WTC11 (cell line): ENCODE measurements at regions not wholly inside any gene's neighbourhood (a gene's known extent, or its start where the extent isn't known, plus 50 kb on each side); places are given as distances from the start of the nearest gene placed in this dataset.

Experiments used
- ATAC-seq: fragments of 200-7000 bp; cut with Tn5 transposase; 2 replicates; pipeline ENCODE4 v1.10.0; 2021; ENCODE audit warnings: mild to moderate bottlenecking, moderate library complexity
- CTCF ChIA-PET: fragments of 300-600 bp; sonication (Branson Sonifier 250); formaldehyde crosslinking; loops from one replicate; lab custom pipeline; 2021; ENCODE audit warnings: antibody characterized with exemption; lab: Charles Lee
- POLR2A ChIA-PET: fragments of 350-600 bp; sonication (Branson Sonifier 250); formaldehyde crosslinking; loops from one replicate; lab custom pipeline; 2021; ENCODE audit warnings: antibody characterized with exemption; lab: Charles Lee
- DNase-seq: peaks from one replicate; pipeline ENCODE4 v3.0.0; 2021; ENCODE audit warnings: low spot score
- H3K27ac Mint-ChIP-seq: 2 replicates; pipeline ENCODE4 v1.8.0; 2021; ENCODE audit warnings: mixed read lengths
- H3K27me3 Mint-ChIP-seq: 2 replicates; pipeline ENCODE4 v1.8.0; 2021; ENCODE audit warnings: low read depth, mild to moderate bottlenecking, moderate library complexity, mixed read lengths
- H3K36me3 Mint-ChIP-seq: 2 replicates; pipeline ENCODE4 v1.8.0; 2021; ENCODE audit warnings: mixed read lengths
- H3K4me1 Mint-ChIP-seq: 2 replicates; pipeline ENCODE4 v1.8.0; 2022; ENCODE audit warnings: mixed read lengths
- H3K4me3 Mint-ChIP-seq: 2 replicates; pipeline ENCODE4 v1.8.0; 2021; ENCODE audit warnings: mild to moderate bottlenecking, moderate library complexity, mixed read lengths
- H3K9me3 Mint-ChIP-seq: 2 replicates; pipeline ENCODE4 v1.8.0; 2021; ENCODE audit warnings: mixed read lengths
- ETV6 ChIP-seq: sonication (generic); formaldehyde crosslinking; IDR thresholded peaks from 2 replicates; pipeline ENCODE4 v1.8.1; 2022; ENCODE audit warnings: mild to moderate bottlenecking, missing genetic modification reagents
- GABPB1 ChIP-seq: sonication (generic); formaldehyde crosslinking; IDR thresholded peaks from 2 replicates; pipeline ENCODE4 v1.8.1; 2023; ENCODE audit warnings: mild to moderate bottlenecking, missing genetic modification reagents
- NFATC4 ChIP-seq: fragments of 250-450 bp; sonication (Bioruptor Pico); IDR thresholded peaks from 2 replicates; pipeline ENCODE4 v1.9.0; 2021; ENCODE audit warnings: mild to moderate bottlenecking
- NFE2L1 ChIP-seq: sonication (generic); formaldehyde crosslinking; IDR thresholded peaks from 2 replicates; pipeline ENCODE4 v1.8.1; 2023; ENCODE audit warnings: missing genetic modification reagents
- NR1H2 ChIP-seq: sonication (generic); formaldehyde crosslinking; IDR thresholded peaks from 2 replicates; pipeline ENCODE4 v1.9.0; 2021; ENCODE audit warnings: mild to moderate bottlenecking, moderate library complexity, missing genetic modification reagents
- RELA ChIP-seq: sonication (generic); formaldehyde crosslinking; IDR thresholded peaks from 2 replicates; pipeline ENCODE4 v1.8.1; 2022; ENCODE audit warnings: missing genetic modification reagents, mild to moderate bottlenecking, borderline replicate concordance
- RORB ChIP-seq: fragments of 250-450 bp; sonication (Bioruptor Pico); IDR thresholded peaks from 2 replicates; pipeline ENCODE4 v1.9.0; 2021; ENCODE audit warnings: mild to moderate bottlenecking
- TP53 ChIP-seq: sonication (generic); formaldehyde crosslinking; IDR thresholded peaks from 2 replicates; pipeline ENCODE4 v1.8.1; 2023; ENCODE audit warnings: mild to moderate bottlenecking, missing genetic modification reagents
- ZNF121 ChIP-seq: sonication (generic); formaldehyde crosslinking; IDR thresholded peaks from 2 replicates; pipeline ENCODE4 v1.8.0; 2023; ENCODE audit warnings: missing genetic modification reagents
- ZNF396 ChIP-seq: fragments of 250-450 bp; sonication (Bioruptor Pico); IDR thresholded peaks from 2 replicates; pipeline ENCODE4 v1.8.0; 2021; ENCODE audit warnings: mild to moderate bottlenecking, moderate library complexity, borderline replicate concordance
- TF ChIP-seq, protein P1 (sequence below): fragments of 250-450 bp; sonication (Bioruptor Pico); conservative IDR thresholded peaks from 2 replicates; pipeline ENCODE4 v1.9.0; 2021; ENCODE audit warnings: mild to moderate bottlenecking
- TF ChIP-seq, protein P2 (sequence below): sonication (generic); formaldehyde crosslinking; IDR thresholded peaks from 2 replicates; pipeline ENCODE4 v1.8.0; 2022; ENCODE audit warnings: mild to moderate bottlenecking, missing genetic modification reagents
- TF ChIP-seq, protein P3 (sequence below): fragments of 250-450 bp; sonication (Bioruptor Pico); IDR thresholded peaks from 2 replicates; pipeline ENCODE4 v2.1.2; 2022; ENCODE audit warnings: mild to moderate bottlenecking, moderate library complexity
- TF ChIP-seq, protein P4 (sequence below): fragments of 250-450 bp; sonication (Bioruptor Pico); IDR thresholded peaks from 2 replicates; pipeline ENCODE4 v1.9.0; 2021; ENCODE audit warnings: mild to moderate bottlenecking
- TF ChIP-seq, protein P5 (sequence below): fragments of 250-450 bp; sonication (Bioruptor Pico); IDR thresholded peaks from 2 replicates; pipeline ENCODE4 v1.8.0; 2021; ENCODE audit warnings: mild to moderate bottlenecking
- TF ChIP-seq, protein P6 (sequence below): sonication (generic); formaldehyde crosslinking; conservative IDR thresholded peaks from 2 replicates; pipeline ENCODE4 v1.8.1; 2022; ENCODE audit warnings: mild to moderate bottlenecking, missing genetic modification reagents
- TF ChIP-seq, protein P7 (sequence below): fragments of 200-600 bp; IDR thresholded peaks from 2 replicates; pipeline ENCODE4 v1.8.0; 2022; ENCODE audit warnings: antibody characterized with exemption
- TF ChIP-seq, protein P8 (sequence below): sonication (generic); formaldehyde crosslinking; IDR thresholded peaks from 2 replicates; pipeline ENCODE4 v1.8.1; 2023; ENCODE audit warnings: mild to moderate bottlenecking, missing genetic modification reagents
- TF ChIP-seq, protein P9 (sequence below): sonication (generic); formaldehyde crosslinking; IDR thresholded peaks from 2 replicates; pipeline ENCODE4 v1.8.1; 2023; ENCODE audit warnings: mild to moderate bottlenecking, missing genetic modification reagents, moderate library complexity

DNA sequence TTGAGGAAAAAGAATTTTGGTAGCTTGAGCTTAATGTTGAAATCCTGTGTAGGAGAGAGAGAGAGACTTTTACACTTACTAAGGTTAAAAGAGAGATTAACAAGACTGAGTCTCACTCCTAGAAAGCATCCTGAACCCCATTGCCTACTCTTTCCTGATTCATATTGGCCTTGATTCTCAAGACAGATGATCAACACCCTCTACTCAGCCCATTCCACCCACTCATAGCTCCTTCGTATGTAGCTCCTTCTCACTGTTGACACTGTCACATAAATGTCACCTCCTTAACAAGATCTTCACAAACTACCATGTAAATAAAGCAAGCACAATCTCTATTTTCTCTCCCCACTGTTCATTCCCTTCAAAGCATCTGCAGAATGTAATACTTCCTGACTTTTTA lies 574.6 kb upstream of the LMCD1 start:
- Mint-ChIP-seq H3K36me3 (no peaks in the 10 kb centered on the region), H3K4me3 (no peak overlapping the region), H3K4me1 (peaks cover 13% of the 10 kb centered on the region), H3K27ac (no peak overlapping the region), H3K27me3 (no peaks in the 10 kb centered on the region; the same call in 1 of the 2 replicates), H3K9me3 (peaks cover 4% of the 10 kb centered on the region; the same call in 1 of the 2 replicates)
- no peak for TF ChIP-seq ZNF121 (CRISPR knock-in tag)
- DNase-seq: no peak
- CTCF ChIA-PET: no interaction called here
- POLR2A ChIA-PET: no interaction called here
- no peak for ATAC-seq

DNA sequence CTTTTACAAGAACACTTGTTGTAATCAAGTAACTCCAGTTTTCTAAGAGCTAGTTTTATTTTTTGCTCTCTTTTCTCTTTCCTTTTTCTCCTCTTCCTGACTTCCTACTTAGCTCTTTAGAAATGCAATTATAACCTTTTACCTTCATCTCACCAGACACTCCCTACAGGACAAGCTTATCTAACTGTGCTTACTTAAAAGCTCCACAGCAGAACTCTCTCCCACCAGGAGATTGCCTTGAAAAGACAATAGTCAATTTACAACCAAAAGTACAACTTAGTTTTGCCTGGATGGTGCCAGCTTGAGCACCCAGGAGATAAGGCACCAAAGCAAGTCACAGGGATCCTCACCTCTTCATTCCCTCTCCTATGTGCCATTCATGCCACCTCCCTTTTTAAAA lies 573.8 kb upstream of the LMCD1 start:
- POLR2A ChIA-PET: no interaction called here
- Mint-ChIP-seq H3K36me3 (no peaks in the 10 kb centered on the region), H3K4me3 (no peak overlapping the region), H3K9me3 (peaks cover 4% of the 10 kb centered on the region; the same call in 1 of the 2 replicates), H3K27ac (no peak overlapping the region), H3K27me3 (no peaks in the 10 kb centered on the region; the same call in 1 of the 2 replicates), H3K4me1 (peaks cover 13% of the 10 kb centered on the region)
- peak; percentile 30; the same call in 1 of the 2 replicates for ATAC-seq
- CTCF ChIA-PET: no interaction called here
- no peak for DNase-seq
- TF ChIP-seq, protein P1, sequence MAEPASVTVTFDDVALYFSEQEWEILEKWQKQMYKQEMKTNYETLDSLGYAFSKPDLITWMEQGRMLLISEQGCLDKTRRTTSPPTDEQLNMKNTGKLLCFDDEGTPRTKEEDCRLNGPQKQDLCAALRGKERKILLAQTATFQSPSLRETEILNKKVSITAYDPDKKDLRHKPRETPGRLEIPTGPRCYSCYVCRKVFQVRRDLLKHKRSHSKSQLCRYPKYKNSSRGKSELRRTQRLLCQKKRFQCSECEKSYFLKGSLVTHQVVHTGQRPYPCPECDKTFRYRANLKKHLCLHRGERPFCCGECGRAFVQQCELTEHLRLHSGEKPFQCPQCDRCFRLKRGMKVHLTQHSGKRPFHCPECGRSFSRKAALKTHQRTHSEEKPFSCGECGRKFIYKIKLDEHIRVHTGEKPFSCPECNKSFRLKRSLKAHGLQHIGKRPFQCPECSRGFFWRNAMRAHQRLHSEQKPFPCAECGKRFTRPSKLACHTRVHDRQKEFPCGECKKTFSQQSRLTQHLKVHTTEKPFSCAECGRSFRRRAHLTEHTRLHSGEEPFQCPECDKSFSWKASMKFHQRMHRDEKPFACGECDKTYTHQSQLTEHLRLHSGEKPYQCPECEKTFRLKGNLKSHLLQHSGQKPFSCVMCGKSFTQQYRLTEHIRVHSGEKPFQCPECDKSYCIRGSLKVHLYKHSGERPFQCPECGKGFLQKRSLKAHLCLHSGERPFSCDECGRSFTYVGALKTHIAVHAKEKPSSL (CRISPR knock-in tag): no peak
- no peak for TF ChIP-seq RORB
- TF ChIP-seq, protein P2, sequence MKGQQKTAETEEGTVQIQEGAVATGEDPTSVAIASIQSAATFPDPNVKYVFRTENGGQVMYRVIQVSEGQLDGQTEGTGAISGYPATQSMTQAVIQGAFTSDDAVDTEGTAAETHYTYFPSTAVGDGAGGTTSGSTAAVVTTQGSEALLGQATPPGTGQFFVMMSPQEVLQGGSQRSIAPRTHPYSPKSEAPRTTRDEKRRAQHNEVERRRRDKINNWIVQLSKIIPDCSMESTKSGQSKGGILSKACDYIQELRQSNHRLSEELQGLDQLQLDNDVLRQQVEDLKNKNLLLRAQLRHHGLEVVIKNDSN (CRISPR knock-in tag): no peak
- no peak for TF ChIP-seq RELA (CRISPR knock-in tag)
- no peak for TF ChIP-seq ZNF396 (CRISPR knock-in tag)
- TF ChIP-seq NR1H2 (CRISPR knock-in tag): no peak
- no peak for TF ChIP-seq NFATC4 (CRISPR knock-in tag)
- TF ChIP-seq, protein P3, sequence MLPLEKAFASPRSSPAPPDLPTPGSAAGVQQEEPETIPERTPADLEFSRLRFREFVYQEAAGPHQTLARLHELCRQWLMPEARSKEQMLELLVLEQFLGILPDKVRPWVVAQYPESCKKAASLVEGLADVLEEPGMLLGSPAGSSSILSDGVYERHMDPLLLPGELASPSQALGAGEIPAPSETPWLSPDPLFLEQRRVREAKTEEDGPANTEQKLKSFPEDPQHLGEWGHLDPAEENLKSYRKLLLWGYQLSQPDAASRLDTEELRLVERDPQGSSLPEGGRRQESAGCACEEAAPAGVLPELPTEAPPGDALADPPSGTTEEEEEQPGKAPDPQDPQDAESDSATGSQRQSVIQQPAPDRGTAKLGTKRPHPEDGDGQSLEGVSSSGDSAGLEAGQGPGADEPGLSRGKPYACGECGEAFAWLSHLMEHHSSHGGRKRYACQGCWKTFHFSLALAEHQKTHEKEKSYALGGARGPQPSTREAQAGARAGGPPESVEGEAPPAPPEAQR (CRISPR knock-in tag): no peak
- TF ChIP-seq NFE2L1 (CRISPR knock-in tag): no peak
- no peak for TF ChIP-seq GABPB1 (CRISPR knock-in tag)
- TF ChIP-seq, protein P4, sequence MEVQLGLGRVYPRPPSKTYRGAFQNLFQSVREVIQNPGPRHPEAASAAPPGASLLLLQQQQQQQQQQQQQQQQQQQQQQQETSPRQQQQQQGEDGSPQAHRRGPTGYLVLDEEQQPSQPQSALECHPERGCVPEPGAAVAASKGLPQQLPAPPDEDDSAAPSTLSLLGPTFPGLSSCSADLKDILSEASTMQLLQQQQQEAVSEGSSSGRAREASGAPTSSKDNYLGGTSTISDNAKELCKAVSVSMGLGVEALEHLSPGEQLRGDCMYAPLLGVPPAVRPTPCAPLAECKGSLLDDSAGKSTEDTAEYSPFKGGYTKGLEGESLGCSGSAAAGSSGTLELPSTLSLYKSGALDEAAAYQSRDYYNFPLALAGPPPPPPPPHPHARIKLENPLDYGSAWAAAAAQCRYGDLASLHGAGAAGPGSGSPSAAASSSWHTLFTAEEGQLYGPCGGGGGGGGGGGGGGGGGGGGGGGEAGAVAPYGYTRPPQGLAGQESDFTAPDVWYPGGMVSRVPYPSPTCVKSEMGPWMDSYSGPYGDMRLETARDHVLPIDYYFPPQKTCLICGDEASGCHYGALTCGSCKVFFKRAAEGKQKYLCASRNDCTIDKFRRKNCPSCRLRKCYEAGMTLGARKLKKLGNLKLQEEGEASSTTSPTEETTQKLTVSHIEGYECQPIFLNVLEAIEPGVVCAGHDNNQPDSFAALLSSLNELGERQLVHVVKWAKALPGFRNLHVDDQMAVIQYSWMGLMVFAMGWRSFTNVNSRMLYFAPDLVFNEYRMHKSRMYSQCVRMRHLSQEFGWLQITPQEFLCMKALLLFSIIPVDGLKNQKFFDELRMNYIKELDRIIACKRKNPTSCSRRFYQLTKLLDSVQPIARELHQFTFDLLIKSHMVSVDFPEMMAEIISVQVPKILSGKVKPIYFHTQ (CRISPR knock-in tag): no peak
- TF ChIP-seq, protein P5, sequence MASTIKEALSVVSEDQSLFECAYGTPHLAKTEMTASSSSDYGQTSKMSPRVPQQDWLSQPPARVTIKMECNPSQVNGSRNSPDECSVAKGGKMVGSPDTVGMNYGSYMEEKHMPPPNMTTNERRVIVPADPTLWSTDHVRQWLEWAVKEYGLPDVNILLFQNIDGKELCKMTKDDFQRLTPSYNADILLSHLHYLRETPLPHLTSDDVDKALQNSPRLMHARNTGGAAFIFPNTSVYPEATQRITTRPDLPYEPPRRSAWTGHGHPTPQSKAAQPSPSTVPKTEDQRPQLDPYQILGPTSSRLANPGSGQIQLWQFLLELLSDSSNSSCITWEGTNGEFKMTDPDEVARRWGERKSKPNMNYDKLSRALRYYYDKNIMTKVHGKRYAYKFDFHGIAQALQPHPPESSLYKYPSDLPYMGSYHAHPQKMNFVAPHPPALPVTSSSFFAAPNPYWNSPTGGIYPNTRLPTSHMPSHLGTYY (CRISPR knock-in tag): no peak
- TF ChIP-seq, protein P6, sequence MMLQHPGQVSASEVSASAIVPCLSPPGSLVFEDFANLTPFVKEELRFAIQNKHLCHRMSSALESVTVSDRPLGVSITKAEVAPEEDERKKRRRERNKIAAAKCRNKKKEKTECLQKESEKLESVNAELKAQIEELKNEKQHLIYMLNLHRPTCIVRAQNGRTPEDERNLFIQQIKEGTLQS (CRISPR knock-in tag): no peak
- no peak for TF ChIP-seq ETV6
- TF ChIP-seq, protein P7, sequence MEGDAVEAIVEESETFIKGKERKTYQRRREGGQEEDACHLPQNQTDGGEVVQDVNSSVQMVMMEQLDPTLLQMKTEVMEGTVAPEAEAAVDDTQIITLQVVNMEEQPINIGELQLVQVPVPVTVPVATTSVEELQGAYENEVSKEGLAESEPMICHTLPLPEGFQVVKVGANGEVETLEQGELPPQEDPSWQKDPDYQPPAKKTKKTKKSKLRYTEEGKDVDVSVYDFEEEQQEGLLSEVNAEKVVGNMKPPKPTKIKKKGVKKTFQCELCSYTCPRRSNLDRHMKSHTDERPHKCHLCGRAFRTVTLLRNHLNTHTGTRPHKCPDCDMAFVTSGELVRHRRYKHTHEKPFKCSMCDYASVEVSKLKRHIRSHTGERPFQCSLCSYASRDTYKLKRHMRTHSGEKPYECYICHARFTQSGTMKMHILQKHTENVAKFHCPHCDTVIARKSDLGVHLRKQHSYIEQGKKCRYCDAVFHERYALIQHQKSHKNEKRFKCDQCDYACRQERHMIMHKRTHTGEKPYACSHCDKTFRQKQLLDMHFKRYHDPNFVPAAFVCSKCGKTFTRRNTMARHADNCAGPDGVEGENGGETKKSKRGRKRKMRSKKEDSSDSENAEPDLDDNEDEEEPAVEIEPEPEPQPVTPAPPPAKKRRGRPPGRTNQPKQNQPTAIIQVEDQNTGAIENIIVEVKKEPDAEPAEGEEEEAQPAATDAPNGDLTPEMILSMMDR: no peak
- TF ChIP-seq, protein P8, sequence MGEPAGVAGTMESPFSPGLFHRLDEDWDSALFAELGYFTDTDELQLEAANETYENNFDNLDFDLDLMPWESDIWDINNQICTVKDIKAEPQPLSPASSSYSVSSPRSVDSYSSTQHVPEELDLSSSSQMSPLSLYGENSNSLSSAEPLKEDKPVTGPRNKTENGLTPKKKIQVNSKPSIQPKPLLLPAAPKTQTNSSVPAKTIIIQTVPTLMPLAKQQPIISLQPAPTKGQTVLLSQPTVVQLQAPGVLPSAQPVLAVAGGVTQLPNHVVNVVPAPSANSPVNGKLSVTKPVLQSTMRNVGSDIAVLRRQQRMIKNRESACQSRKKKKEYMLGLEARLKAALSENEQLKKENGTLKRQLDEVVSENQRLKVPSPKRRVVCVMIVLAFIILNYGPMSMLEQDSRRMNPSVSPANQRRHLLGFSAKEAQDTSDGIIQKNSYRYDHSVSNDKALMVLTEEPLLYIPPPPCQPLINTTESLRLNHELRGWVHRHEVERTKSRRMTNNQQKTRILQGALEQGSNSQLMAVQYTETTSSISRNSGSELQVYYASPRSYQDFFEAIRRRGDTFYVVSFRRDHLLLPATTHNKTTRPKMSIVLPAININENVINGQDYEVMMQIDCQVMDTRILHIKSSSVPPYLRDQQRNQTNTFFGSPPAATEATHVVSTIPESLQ: no peak
- TF ChIP-seq TP53 (CRISPR knock-in tag): no peak
- TF ChIP-seq, protein P9, sequence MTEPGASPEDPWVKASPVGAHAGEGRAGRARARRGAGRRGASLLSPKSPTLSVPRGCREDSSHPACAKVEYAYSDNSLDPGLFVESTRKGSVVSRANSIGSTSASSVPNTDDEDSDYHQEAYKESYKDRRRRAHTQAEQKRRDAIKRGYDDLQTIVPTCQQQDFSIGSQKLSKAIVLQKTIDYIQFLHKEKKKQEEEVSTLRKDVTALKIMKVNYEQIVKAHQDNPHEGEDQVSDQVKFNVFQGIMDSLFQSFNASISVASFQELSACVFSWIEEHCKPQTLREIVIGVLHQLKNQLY: no peak
